ENCODE measurements at regions not wholly inside any gene's neighbourhood (a gene's known extent, or its start where the extent isn't known, plus 50 kb on each side); places are given as distances from the start of the nearest gene placed in this dataset.

GRCh38 chr18:70442933-70443332 is 154.1 kb downstream of the SOCS6 start:
- Mint-ChIP-seq H3K27me3 (peaks cover 0 to 18% (median 7%) of the 10 kb centered on the region in 5 donors), H3K4me1 (no peaks in the 10 kb centered on the region), H3K9me3 (peaks cover 0 to 28% (median 13%) of the 10 kb centered on the region in 11 donors), H3K36me3 (peaks cover 1 to 6% (median 3%) of the 10 kb centered on the region in 5 donors), H3K4me3 (no peak overlapping the region), H3K27ac (no peak overlapping the region)
- peaks cover 0 to 5% of the 10 kb centered on the region in 2 donors for H3K27me3 ChIP-seq (ENCODE audit: control insufficient read depth in 2 of 2, insufficient read depth in 2 of 2, low read length in 2 of 2)
- no peaks in the 10 kb centered on the region for H3K36me3 ChIP-seq (ENCODE audit: control insufficient read depth in 2 of 3, insufficient read depth in 3 of 3, low read length in 3 of 3)
- DNase-seq (no peak), ATAC-seq (no peak)
- no peak overlapping the region for H3K27ac ChIP-seq (ENCODE audit: low read depth, low read length)
- H3K4me1 ChIP-seq (ENCODE audit: control insufficient read depth in 2 of 2, insufficient read depth in 2 of 2, low read length in 2 of 2) = no peaks in the 10 kb centered on the region
- intact Hi-C loops (cut with micrococcal nuclease) = loop anchor here in 1 of 2 donors (10.0 kb wide), 1 partner anchor 808 kb away; no protein-coding TSS in a partner anchor
- H3K4me3 ChIP-seq (ENCODE audit: low read length) = no peak overlapping the region
- H3K9me3 ChIP-seq (ENCODE audit: control insufficient read depth in 2 of 3, low read length in 3 of 3) = peaks cover 0 to 14% (median 0%) of the 10 kb centered on the region in 3 experiments
- ChIA-PET POLR2A (no interaction called here), CTCF (no interaction called here)

GRCh38 chr18:70432804-70433400 is 144.1 kb downstream of the SOCS6 start:
- Histone ChIP-seq H3K27me3 (ENCODE audit: control insufficient read depth in 2 of 2, insufficient read depth in 2 of 2, low read length in 2 of 2) (no peaks in the 10 kb centered on the region), H3K4me3 (ENCODE audit: low read length) (no peak overlapping the region), H3K4me1 (ENCODE audit: control insufficient read depth in 2 of 2, insufficient read depth in 2 of 2, low read length in 2 of 2) (no peaks in the 10 kb centered on the region), H3K9me3 (ENCODE audit: control insufficient read depth in 2 of 3, low read length in 3 of 3) (no peaks in the 10 kb centered on the region), H3K36me3 (ENCODE audit: control insufficient read depth in 2 of 3, insufficient read depth in 3 of 3, low read length in 3 of 3) (no peaks in the 10 kb centered on the region), H3K27ac (ENCODE audit: low read depth, low read length) (no peak overlapping the region)
- Mint-ChIP-seq H3K4me1 (no peaks in the 10 kb centered on the region), H3K9me3 (no peaks in the 10 kb centered on the region), H3K27ac (no peak overlapping the region), H3K4me3 (no peak overlapping the region), H3K27me3 (no peaks in the 10 kb centered on the region), H3K36me3 (no peaks in the 10 kb centered on the region)
- POLR2A ChIA-PET = no interaction called here
- no peak for DNase-seq
- ATAC-seq = no peak
- CTCF ChIA-PET = interaction anchor here (0.6 to 0.9 kb wide), 4 partner anchors 8 to 1419 kb away, joined by 3 to 5 read pairs (median 3); no protein-coding TSS in a partner anchor
- intact Hi-C loops (cut with micrococcal nuclease) = loop anchor here in 1 of 2 donors (10.0 kb wide), 1 partner anchor 148 kb away; the partner anchor contains the start of gene SOCS6

GRCh38 chr18:70431203-70431624 is 142.4 kb downstream of the SOCS6 start:
- POLR2A ChIA-PET = no interaction called here
- intact Hi-C loops (cut with micrococcal nuclease) = loop anchor here in 1 of 2 donors (10.0 kb wide), 1 partner anchor 146 kb away; the partner anchor contains the start of gene SOCS6

GRCh38 chr18:70430501-70431173 is 141.8 kb downstream of the SOCS6 start:
- no peaks in the 10 kb centered on the region for H3K4me1 Mint-ChIP-seq
- Histone ChIP-seq H3K4me1 (ENCODE audit: control insufficient read depth in 2 of 2, insufficient read depth in 2 of 2, low read length in 2 of 2) (no peaks in the 10 kb centered on the region), H3K27me3 (ENCODE audit: control insufficient read depth in 2 of 2, insufficient read depth in 2 of 2, low read length in 2 of 2) (no peaks in the 10 kb centered on the region), H3K4me3 (ENCODE audit: low read length) (no peak overlapping the region), H3K36me3 (ENCODE audit: control insufficient read depth in 2 of 3, insufficient read depth in 3 of 3, low read length in 3 of 3) (no peaks in the 10 kb centered on the region), H3K9me3 (ENCODE audit: control insufficient read depth in 2 of 3, low read length in 3 of 3) (no peaks in the 10 kb centered on the region), H3K27ac (ENCODE audit: low read depth, low read length) (no peak overlapping the region)
- intact Hi-C loops (cut with micrococcal nuclease) = loop anchor here in 1 of 2 donors (10.0 kb wide), 1 partner anchor 146 kb away; the partner anchor contains the start of gene SOCS6
- H3K27me3 Mint-ChIP-seq = no peaks in the 10 kb centered on the region
- CTCF ChIA-PET = no interaction called here
- H3K9me3 Mint-ChIP-seq = no peaks in the 10 kb centered on the region
- POLR2A ChIA-PET = no interaction called here
- H3K4me3 Mint-ChIP-seq = no peak overlapping the region
- DNase-seq = no peak
- ATAC-seq = no peak
- no peaks in the 10 kb centered on the region for H3K36me3 Mint-ChIP-seq
- H3K27ac Mint-ChIP-seq = no peak overlapping the region

More at GRCh38 chr18:70431203-70431624, 142.4 kb downstream of the SOCS6 start:
- ATAC-seq (no peak), DNase-seq (no peak)
- Histone ChIP-seq H3K27ac (ENCODE audit: low read depth, low read length) (no peak overlapping the region), H3K27me3 (ENCODE audit: control insufficient read depth in 2 of 2, insufficient read depth in 2 of 2, low read length in 2 of 2) (no peaks in the 10 kb centered on the region), H3K36me3 (ENCODE audit: control insufficient read depth in 2 of 3, insufficient read depth in 3 of 3, low read length in 3 of 3) (no peaks in the 10 kb centered on the region), H3K4me3 (ENCODE audit: low read length) (no peak overlapping the region), H3K9me3 (ENCODE audit: control insufficient read depth in 2 of 3, low read length in 3 of 3) (no peaks in the 10 kb centered on the region), H3K4me1 (ENCODE audit: control insufficient read depth in 2 of 2, insufficient read depth in 2 of 2, low read length in 2 of 2) (no peaks in the 10 kb centered on the region)
- Mint-ChIP-seq H3K27ac (no peak overlapping the region), H3K9me3 (no peaks in the 10 kb centered on the region), H3K36me3 (no peaks in the 10 kb centered on the region), H3K4me3 (no peak overlapping the region), H3K4me1 (no peaks in the 10 kb centered on the region), H3K27me3 (no peaks in the 10 kb centered on the region)
- CTCF ChIA-PET = no interaction called here

GRCh38 chr18:70429847-70430500 is 141.1 kb downstream of the SOCS6 start:
- no peak for DNase-seq
- H3K27me3 Mint-ChIP-seq = no peaks in the 10 kb centered on the region
- no peak overlapping the region for H3K4me3 Mint-ChIP-seq
- Histone ChIP-seq H3K36me3 (ENCODE audit: control insufficient read depth in 2 of 3, insufficient read depth in 3 of 3, low read length in 3 of 3) (no peaks in the 10 kb centered on the region), H3K4me1 (ENCODE audit: control insufficient read depth in 2 of 2, insufficient read depth in 2 of 2, low read length in 2 of 2) (no peaks in the 10 kb centered on the region), H3K27ac (ENCODE audit: low read depth, low read length) (no peak overlapping the region), H3K27me3 (ENCODE audit: control insufficient read depth in 2 of 2, insufficient read depth in 2 of 2, low read length in 2 of 2) (no peaks in the 10 kb centered on the region), H3K9me3 (ENCODE audit: control insufficient read depth in 2 of 3, low read length in 3 of 3) (no peaks in the 10 kb centered on the region), H3K4me3 (ENCODE audit: low read length) (no peak overlapping the region)
- H3K27ac Mint-ChIP-seq = no peak overlapping the region
- no peaks in the 10 kb centered on the region for H3K9me3 Mint-ChIP-seq
- peak; percentile 52 for ATAC-seq
- ChIA-PET POLR2A (no interaction called here), CTCF (no interaction called here)
- no peaks in the 10 kb centered on the region for H3K36me3 Mint-ChIP-seq
- intact Hi-C loops (cut with micrococcal nuclease) = loop anchor here in 1 of 2 donors (10.0 kb wide), 1 partner anchor 145 kb away; the partner anchor contains the start of gene SOCS6
- H3K4me1 Mint-ChIP-seq = no peaks in the 10 kb centered on the region

- no peaks in the 10 kb centered on the region for H3K36me3 Mint-ChIP-seq
- no peak overlapping the region for H3K27ac Mint-ChIP-seq
- CTCF ChIA-PET = no interaction called here
- ATAC-seq (no peak), DNase-seq (no peak)
- peaks cover 0 to under 1% (median 0%) of the 10 kb centered on the region in 7 donors for H3K4me1 Mint-ChIP-seq
- Histone ChIP-seq H3K9me3 (ENCODE audit: control insufficient read depth in 2 of 3, low read length in 3 of 3) (no peaks in the 10 kb centered on the region), H3K4me3 (ENCODE audit: low read length) (no peak overlapping the region), H3K4me1 (ENCODE audit: control insufficient read depth in 2 of 2, insufficient read depth in 2 of 2, low read length in 2 of 2) (no peaks in the 10 kb centered on the region), H3K27ac (ENCODE audit: low read depth, low read length) (no peak overlapping the region), H3K36me3 (ENCODE audit: control insufficient read depth in 2 of 3, insufficient read depth in 3 of 3, low read length in 3 of 3) (no peaks in the 10 kb centered on the region), H3K27me3 (ENCODE audit: control insufficient read depth in 2 of 2, insufficient read depth in 2 of 2, low read length in 2 of 2) (no peaks in the 10 kb centered on the region)
- intact Hi-C loops (cut with micrococcal nuclease) = no loop called here
- peaks cover 0 to 3% (median 0%) of the 10 kb centered on the region in 5 donors for H3K27me3 Mint-ChIP-seq
- H3K4me3 Mint-ChIP-seq = no peak overlapping the region
- POLR2A ChIA-PET = no interaction called here
- no peaks in the 10 kb centered on the region for H3K9me3 Mint-ChIP-seq
Observed at GRCh38 chr18:70428439-70428838, 139.6 kb downstream of the SOCS6 start.

All from naive thymus-derived CD4-positive, alpha-beta T cell (primary cell).